ENCODE measurements at regions not wholly inside any gene's neighbourhood (a gene's known extent, or its start where the extent isn't known, plus 50 kb on each side); places are given as distances from the start of the nearest gene placed in this dataset.

- 70 to 73% methylated on average over 2 of the region's 2 CpGs for WGBS, 2 donors
- TF ChIP-seq CTCF (IDR thresholded peaks at IDR 0.05), result no peak
- Histone ChIP-seq H3K36me3 (no peaks in the 10 kb centered on the region), H3K4me1 (peaks cover 2 to 28% (median 15%) of the 10 kb centered on the region in 9 donors), H3K27me3 (no peaks in the 10 kb centered on the region), H3K4me3 (no peak overlapping the region), H3K27ac (no peak overlapping the region), H3K9me3 (peaks cover 0 to 15% (median 0%) of the 10 kb centered on the region in 11 donors)
- DNase-seq, result no peak
- ATAC-seq, result no peak
- intact Hi-C loops (cut with DNase I), result no loop called here
Observed at GRCh38 chr3:82002986-82003642, 241.7 kb upstream of the GBE1 start.

- no peaks in the 10 kb centered on the region for H3K36me3 ChIP-seq
- no peak for TF ChIP-seq CTCF (IDR thresholded peaks at IDR 0.05)
- H3K9me3 ChIP-seq, result peaks cover 0 to 9% (median 0%) of the 10 kb centered on the region in 11 donors
- peaks cover 4 to 32% (median 18%) of the 10 kb centered on the region in 9 donors for H3K4me1 ChIP-seq
- no peak overlapping the region for H3K27ac ChIP-seq
- WGBS, 2 donors, result 67 to 70% methylated on average over 2 of the region's 2 CpGs
- intact Hi-C loops (cut with DNase I), result no loop called here
- no peak for DNase-seq
- no peak overlapping the region for H3K4me3 ChIP-seq
- H3K27me3 ChIP-seq, result no peaks in the 10 kb centered on the region
- ATAC-seq, result no peak
Observed at GRCh38 chr3:82002491-82002890, 241.0 kb upstream of the GBE1 start.

- no peak overlapping the region for H3K4me3 ChIP-seq
- H3K4me1 ChIP-seq, result peaks cover 4 to 32% (median 18%) of the 10 kb centered on the region in 9 donors
- 56 to 64% methylated on average over 2 of the region's 2 CpGs for WGBS, 2 donors
- peaks cover 0 to 3% (median 0%) of the 10 kb centered on the region in 11 donors for H3K9me3 ChIP-seq
- H3K27ac ChIP-seq, result no peak overlapping the region
- no peaks in the 10 kb centered on the region for H3K27me3 ChIP-seq
- H3K36me3 ChIP-seq, result no peaks in the 10 kb centered on the region
- intact Hi-C loops (cut with DNase I), result no loop called here
- TF ChIP-seq CTCF (IDR thresholded peaks at IDR 0.05), result no peak
- no peak for DNase-seq
- ATAC-seq, result no peak
Observed at GRCh38 chr3:82001276-82001923, 240.0 kb upstream of the GBE1 start.

- no peak for TF ChIP-seq CTCF (IDR thresholded peaks at IDR 0.05)
- peaks cover 4 to 32% (median 18%) of the 10 kb centered on the region in 9 donors for H3K4me1 ChIP-seq
- 58 to 76% methylated on average over 1 of the region's 1 CpG for WGBS, 2 donors
- H3K4me3 ChIP-seq, result no peak overlapping the region
- DNase-seq (no peak), ATAC-seq (peak in 1 of 8 donors; percentile 20)
- no peaks in the 10 kb centered on the region for H3K36me3 ChIP-seq
- H3K27me3 ChIP-seq, result no peaks in the 10 kb centered on the region
- no peak overlapping the region for H3K27ac ChIP-seq
- intact Hi-C loops (cut with DNase I), result no loop called here
- peaks cover 0 to 8% (median 0%) of the 10 kb centered on the region in 11 donors for H3K9me3 ChIP-seq
Observed at GRCh38 chr3:82000773-82001172, 239.3 kb upstream of the GBE1 start.

All from heart right ventricle (tissue), 16 donors.